HG02623 (cell line): ENCODE measurements at regions not wholly inside any gene's neighbourhood (a gene's known extent, or its start where the extent isn't known, plus 50 kb on each side); places are given as distances from the start of the nearest gene placed in this dataset.

Experiments
- ATAC-seq: cut with Tn5 transposase; IDR thresholded peaks from one replicate; pipeline ENCODE4 v1.9.1; 2021; ENCODE audit warnings: moderate library complexity; ENCODE audit not compliant: unreplicated experiment

- no peak for ATAC-seq
These were observed 57.9 kb upstream of the EXOC6 start for GRCh38 chr10:92790440-92790839.

GRCh38 chr10:92792661-92793060, 55.7 kb upstream of the EXOC6 start:
- no peak for ATAC-seq
